Nephron (organoid): ENCODE measurements at regions not wholly inside any gene's neighbourhood (a gene's known extent, or its start where the extent isn't known, plus 50 kb on each side); places are given as distances from the start of the nearest gene placed in this dataset.
A peak's percentile ranks its signal among the peaks of the same experiment; 100 is the strongest.

Experiments used
- H3K27ac Mint-ChIP-seq, 3 experiments: 2 replicates each; pipeline ENCODE4 v1.8.0; 2020; ENCODE audit warnings: mixed read lengths in 3 of 3, mild to moderate bottlenecking in 2 of 3, moderate library complexity in 1 of 3
- H3K27me3 Mint-ChIP-seq: 2 replicates; pipeline ENCODE4 v1.8.0; 2021; ENCODE audit warnings: low read depth, mild to moderate bottlenecking, moderate library complexity, mixed read lengths
- H3K36me3 Mint-ChIP-seq: 2 replicates; pipeline ENCODE4 v1.8.0; 2020; ENCODE audit warnings: low read depth, mixed read lengths
- H3K4me1 Mint-ChIP-seq: 2 replicates; pipeline ENCODE4 v1.8.0; 2020; ENCODE audit warnings: mixed read lengths
- H3K4me3 Mint-ChIP-seq, 3 experiments: 2 replicates each; pipeline ENCODE4 v1.8.0; 2020; ENCODE audit warnings: mild to moderate bottlenecking in 3 of 3, mixed read lengths in 3 of 3, moderate library complexity in 2 of 3
- H3K9me3 Mint-ChIP-seq: 2 replicates; pipeline ENCODE4 v1.8.0; 2020; ENCODE audit warnings: mixed read lengths
- TF ChIP-seq, protein P1 (sequence below), 3 experiments: fragments of 200-600 bp; sonication (generic); IDR thresholded peaks; one replicate each; pipeline ENCODE4 v1.5.0; 2021; ENCODE audit warnings: antibody characterized with exemption in 3 of 3; ENCODE audit not compliant: unreplicated experiment in 3 of 3

GRCh38 chr1:204799630-204800029 lies 71.0 kb upstream of the NFASC start:
- Mint-ChIP-seq H3K4me3 (no peak overlapping the region), H3K9me3 (no peaks in the 10 kb centered on the region), H3K36me3 (no peaks in the 10 kb centered on the region), H3K27me3 (peaks cover 20% of the 10 kb centered on the region), H3K27ac (no peak overlapping the region), H3K4me1 (no peaks in the 10 kb centered on the region)
- TF ChIP-seq, protein P1, sequence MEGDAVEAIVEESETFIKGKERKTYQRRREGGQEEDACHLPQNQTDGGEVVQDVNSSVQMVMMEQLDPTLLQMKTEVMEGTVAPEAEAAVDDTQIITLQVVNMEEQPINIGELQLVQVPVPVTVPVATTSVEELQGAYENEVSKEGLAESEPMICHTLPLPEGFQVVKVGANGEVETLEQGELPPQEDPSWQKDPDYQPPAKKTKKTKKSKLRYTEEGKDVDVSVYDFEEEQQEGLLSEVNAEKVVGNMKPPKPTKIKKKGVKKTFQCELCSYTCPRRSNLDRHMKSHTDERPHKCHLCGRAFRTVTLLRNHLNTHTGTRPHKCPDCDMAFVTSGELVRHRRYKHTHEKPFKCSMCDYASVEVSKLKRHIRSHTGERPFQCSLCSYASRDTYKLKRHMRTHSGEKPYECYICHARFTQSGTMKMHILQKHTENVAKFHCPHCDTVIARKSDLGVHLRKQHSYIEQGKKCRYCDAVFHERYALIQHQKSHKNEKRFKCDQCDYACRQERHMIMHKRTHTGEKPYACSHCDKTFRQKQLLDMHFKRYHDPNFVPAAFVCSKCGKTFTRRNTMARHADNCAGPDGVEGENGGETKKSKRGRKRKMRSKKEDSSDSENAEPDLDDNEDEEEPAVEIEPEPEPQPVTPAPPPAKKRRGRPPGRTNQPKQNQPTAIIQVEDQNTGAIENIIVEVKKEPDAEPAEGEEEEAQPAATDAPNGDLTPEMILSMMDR (IDR thresholded peaks at IDR 0.05; ENCODE audit: unreplicated experiment in 3 of 3) = no peak

DNA sequence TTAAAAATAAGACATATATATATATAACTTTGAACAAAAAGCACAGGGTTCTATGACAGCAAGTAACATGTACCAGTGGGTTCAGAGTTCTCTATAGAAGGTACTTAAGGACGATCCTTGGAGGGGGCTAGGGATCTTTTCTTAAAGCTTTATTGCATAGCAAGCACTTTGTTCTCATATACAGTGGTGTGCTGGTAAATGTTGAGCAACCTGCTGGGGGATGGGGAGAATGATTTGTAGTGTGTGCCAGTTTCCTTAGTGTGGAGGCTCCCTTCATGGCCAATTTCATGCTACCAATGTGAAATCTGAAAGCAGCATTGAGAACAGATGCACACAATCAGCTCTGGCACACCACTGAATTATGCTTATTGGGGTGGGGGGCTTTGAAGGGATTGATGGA lies 69.5 kb upstream of the NFASC start:
- no peak overlapping the region for H3K4me3 Mint-ChIP-seq
- no peaks in the 10 kb centered on the region for H3K9me3 Mint-ChIP-seq
- TF ChIP-seq, protein P1 (IDR thresholded peaks at IDR 0.05; ENCODE audit: unreplicated experiment in 3 of 3) = no peak
- peaks cover 20% of the 10 kb centered on the region for H3K27me3 Mint-ChIP-seq
- H3K27ac Mint-ChIP-seq = no peak overlapping the region
- no peaks in the 10 kb centered on the region for H3K36me3 Mint-ChIP-seq
- no peaks in the 10 kb centered on the region for H3K4me1 Mint-ChIP-seq

GRCh38 chr1:204802401-204803175 lies 68.1 kb upstream of the NFASC start:
- Mint-ChIP-seq H3K9me3 (no peaks in the 10 kb centered on the region), H3K27ac (no peak overlapping the region), H3K27me3 (peaks cover 20% of the 10 kb centered on the region), H3K36me3 (no peaks in the 10 kb centered on the region), H3K4me3 (no peak overlapping the region), H3K4me1 (no peaks in the 10 kb centered on the region)
- TF ChIP-seq, protein P1 (IDR thresholded peaks at IDR 0.05; ENCODE audit: unreplicated experiment in 3 of 3) = no peak

GRCh38 chr1:204803607-204804006 lies 67.1 kb upstream of the NFASC start:
- H3K36me3 Mint-ChIP-seq = no peaks in the 10 kb centered on the region
- no peak overlapping the region for H3K4me3 Mint-ChIP-seq
- H3K27ac Mint-ChIP-seq = no peak overlapping the region
- H3K9me3 Mint-ChIP-seq = no peaks in the 10 kb centered on the region
- peaks cover 16% of the 10 kb centered on the region for H3K27me3 Mint-ChIP-seq
- H3K4me1 Mint-ChIP-seq = no peaks in the 10 kb centered on the region
- TF ChIP-seq, protein P1 (IDR thresholded peaks at IDR 0.05; ENCODE audit: unreplicated experiment in 3 of 3) = no peak

GRCh38 chr1:204806943-204807687 lies 63.5 kb upstream of the NFASC start:
- H3K27me3 Mint-ChIP-seq = peaks cover 11% of the 10 kb centered on the region
- TF ChIP-seq, protein P1 (IDR thresholded peaks at IDR 0.05; ENCODE audit: unreplicated experiment in 3 of 3) = peak; percentile 99 to 100 (median 99)
- peak overlapping the region; percentile 84 to 92 (median 90) for H3K4me3 Mint-ChIP-seq
- no peaks in the 10 kb centered on the region for H3K9me3 Mint-ChIP-seq
- H3K36me3 Mint-ChIP-seq = no peaks in the 10 kb centered on the region
- H3K27ac Mint-ChIP-seq = peak overlapping the region in 1 of 3 experiments; percentile 2
- no peaks in the 10 kb centered on the region for H3K4me1 Mint-ChIP-seq
